ENCODE measurements at regions not wholly inside any gene's neighbourhood (a gene's known extent, or its start where the extent isn't known, plus 50 kb on each side); places are given as distances from the start of the nearest gene placed in this dataset.

DNA sequence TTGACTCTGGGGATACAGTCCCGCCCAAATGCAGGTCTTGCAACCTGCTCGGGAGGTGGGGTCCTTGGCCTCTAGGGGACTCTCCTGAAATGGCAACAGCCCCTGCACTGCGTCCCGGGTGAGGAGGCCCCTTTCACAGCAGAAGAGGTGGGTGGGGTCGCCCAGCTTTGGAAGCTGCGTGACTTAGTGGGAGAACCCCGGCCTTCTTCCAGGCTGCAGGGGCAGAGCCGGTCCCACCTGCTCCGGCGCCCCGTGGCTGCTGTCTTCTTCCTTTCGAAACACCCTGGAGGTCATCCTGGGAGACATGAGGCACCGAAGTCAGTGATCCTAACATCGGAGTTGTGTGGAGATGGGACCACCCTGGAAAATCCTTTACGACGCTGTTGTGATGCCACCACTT is 103.7 kb upstream of the ADRA2C start:
- Mint-ChIP-seq H3K27me3 (peaks cover 43% of the 10 kb centered on the region), H3K27ac (no peak overlapping the region), H3K4me1 (ENCODE audit: low read depth) (no peaks in the 10 kb centered on the region), H3K4me3 (ENCODE audit: low read depth) (no peak overlapping the region), H3K36me3 (ENCODE audit: insufficient read depth) (no peaks in the 10 kb centered on the region), H3K9me3 (ENCODE audit: low read depth) (peaks cover 5% of the 10 kb centered on the region)
- TF ChIP-seq, protein P1, sequence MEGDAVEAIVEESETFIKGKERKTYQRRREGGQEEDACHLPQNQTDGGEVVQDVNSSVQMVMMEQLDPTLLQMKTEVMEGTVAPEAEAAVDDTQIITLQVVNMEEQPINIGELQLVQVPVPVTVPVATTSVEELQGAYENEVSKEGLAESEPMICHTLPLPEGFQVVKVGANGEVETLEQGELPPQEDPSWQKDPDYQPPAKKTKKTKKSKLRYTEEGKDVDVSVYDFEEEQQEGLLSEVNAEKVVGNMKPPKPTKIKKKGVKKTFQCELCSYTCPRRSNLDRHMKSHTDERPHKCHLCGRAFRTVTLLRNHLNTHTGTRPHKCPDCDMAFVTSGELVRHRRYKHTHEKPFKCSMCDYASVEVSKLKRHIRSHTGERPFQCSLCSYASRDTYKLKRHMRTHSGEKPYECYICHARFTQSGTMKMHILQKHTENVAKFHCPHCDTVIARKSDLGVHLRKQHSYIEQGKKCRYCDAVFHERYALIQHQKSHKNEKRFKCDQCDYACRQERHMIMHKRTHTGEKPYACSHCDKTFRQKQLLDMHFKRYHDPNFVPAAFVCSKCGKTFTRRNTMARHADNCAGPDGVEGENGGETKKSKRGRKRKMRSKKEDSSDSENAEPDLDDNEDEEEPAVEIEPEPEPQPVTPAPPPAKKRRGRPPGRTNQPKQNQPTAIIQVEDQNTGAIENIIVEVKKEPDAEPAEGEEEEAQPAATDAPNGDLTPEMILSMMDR (IDR thresholded peaks at IDR 0.05; ENCODE audit: unreplicated experiment), result no peak
- DNase-seq (ENCODE audit: low spot score, unreplicated experiment), result no peak

DNA sequence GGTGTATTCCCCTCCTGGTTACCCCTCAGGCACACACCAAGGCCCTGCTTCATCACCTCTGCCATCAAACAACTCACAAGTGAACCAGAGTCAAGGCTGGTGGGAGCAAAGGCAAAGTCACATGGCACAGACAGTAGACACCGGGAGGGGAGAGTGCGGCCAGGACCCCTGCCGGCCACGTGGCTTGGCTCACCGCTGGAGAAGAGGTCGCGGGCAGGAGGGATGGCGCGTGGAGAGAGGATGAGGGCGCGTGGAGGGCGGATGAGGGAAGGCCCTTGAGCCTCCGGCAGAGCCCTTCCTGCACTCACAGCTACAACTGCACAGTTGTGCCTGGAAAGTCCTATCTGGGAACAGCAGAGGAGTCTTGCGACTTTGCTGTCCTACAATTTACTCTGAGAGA is 104.2 kb upstream of the ADRA2C start:
- Mint-ChIP-seq H3K27me3 (peaks cover 44% of the 10 kb centered on the region), H3K4me3 (ENCODE audit: low read depth) (no peak overlapping the region), H3K27ac (no peak overlapping the region), H3K4me1 (ENCODE audit: low read depth) (no peaks in the 10 kb centered on the region), H3K36me3 (ENCODE audit: insufficient read depth) (no peaks in the 10 kb centered on the region), H3K9me3 (ENCODE audit: low read depth) (no peaks in the 10 kb centered on the region)
- TF ChIP-seq, protein P1 (IDR thresholded peaks at IDR 0.05; ENCODE audit: unreplicated experiment), result no peak
- DNase-seq (ENCODE audit: low spot score, unreplicated experiment), result no peak

- no peaks in the 10 kb centered on the region for H3K9me3 Mint-ChIP-seq (ENCODE audit: low read depth)
- no peak overlapping the region for H3K4me3 Mint-ChIP-seq (ENCODE audit: low read depth)
- no peak for DNase-seq (ENCODE audit: low spot score, unreplicated experiment)
- no peaks in the 10 kb centered on the region for H3K36me3 Mint-ChIP-seq (ENCODE audit: insufficient read depth)
- H3K4me1 Mint-ChIP-seq (ENCODE audit: low read depth), result no peaks in the 10 kb centered on the region
- H3K27me3 Mint-ChIP-seq, result peaks cover 48% of the 10 kb centered on the region
- H3K27ac Mint-ChIP-seq, result no peak overlapping the region
- TF ChIP-seq, protein P1 (IDR thresholded peaks at IDR 0.05; ENCODE audit: unreplicated experiment), result no peak
Observed at GRCh38 chr4:3660928-3661515, 105.2 kb upstream of the ADRA2C start.

DNA sequence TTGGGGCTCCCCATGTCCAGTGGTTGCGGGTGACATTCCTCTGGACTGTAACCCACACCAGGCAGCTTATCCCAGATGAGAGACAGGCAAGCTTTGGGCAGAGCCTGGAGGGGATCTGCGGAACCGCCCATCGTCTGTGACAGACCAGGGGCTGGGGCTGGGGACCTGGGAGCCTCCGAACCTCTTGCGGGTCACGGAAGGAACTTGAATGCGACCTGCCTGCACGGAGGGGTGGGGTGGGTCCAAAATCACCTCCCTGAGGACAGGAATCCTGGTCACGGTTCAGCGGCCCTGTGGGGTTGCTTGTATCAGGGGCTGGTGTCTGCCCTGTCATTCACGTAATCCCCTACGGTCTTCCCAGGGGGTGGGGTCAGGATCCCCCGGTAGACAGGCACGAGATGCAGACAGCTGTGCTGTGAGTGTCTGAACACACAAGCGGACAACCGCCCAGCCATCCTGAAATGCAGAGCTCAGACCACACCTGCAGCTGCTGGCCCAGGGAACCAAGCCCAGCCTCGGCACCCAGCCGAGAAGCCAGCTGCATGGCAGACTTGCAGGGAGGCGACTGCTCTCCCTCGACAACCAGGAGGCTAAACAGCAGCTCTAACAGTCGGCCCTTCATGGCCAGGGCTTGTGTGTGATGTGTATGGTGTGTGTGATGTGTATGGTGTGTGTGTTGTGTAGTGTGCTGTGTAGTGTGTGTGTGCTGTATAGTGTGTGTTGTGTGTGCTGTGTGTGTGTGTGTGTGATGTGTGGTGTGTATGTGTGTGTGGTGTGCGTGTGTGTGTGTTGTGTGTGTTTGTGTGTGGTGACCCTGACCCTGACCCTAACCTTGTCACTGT is 105.9 kb upstream of the ADRA2C start:
- Mint-ChIP-seq H3K4me3 (ENCODE audit: low read depth) (no peak overlapping the region), H3K9me3 (ENCODE audit: low read depth) (no peaks in the 10 kb centered on the region), H3K27me3 (peaks cover 49% of the 10 kb centered on the region), H3K4me1 (ENCODE audit: low read depth) (no peaks in the 10 kb centered on the region), H3K36me3 (ENCODE audit: insufficient read depth) (no peaks in the 10 kb centered on the region), H3K27ac (no peak overlapping the region)
- TF ChIP-seq, protein P1 (IDR thresholded peaks at IDR 0.05; ENCODE audit: unreplicated experiment), result no peak
- no peak for DNase-seq (ENCODE audit: low spot score, unreplicated experiment)

DNA sequence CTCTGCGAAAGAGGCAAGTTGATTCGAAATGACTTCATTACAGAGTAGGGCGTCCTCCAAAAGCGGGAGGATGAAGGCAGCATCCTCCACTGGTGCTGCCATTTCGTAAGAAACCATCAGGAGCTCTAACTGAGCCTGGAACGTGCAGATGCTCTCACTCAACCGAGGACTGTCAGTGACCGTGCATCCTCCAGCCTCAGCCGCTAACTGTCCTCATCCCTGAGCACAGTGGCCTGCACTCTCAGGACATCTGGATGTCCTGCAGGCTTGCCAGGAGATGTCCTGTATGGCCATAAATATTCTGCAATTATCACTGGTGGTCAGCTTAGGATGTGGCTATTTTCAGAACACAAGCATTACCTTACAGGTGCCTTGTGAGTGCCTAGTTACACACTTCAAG is 107.1 kb upstream of the ADRA2C start:
- no peaks in the 10 kb centered on the region for H3K9me3 Mint-ChIP-seq (ENCODE audit: low read depth)
- H3K4me1 Mint-ChIP-seq (ENCODE audit: low read depth), result no peaks in the 10 kb centered on the region
- no peak overlapping the region for H3K4me3 Mint-ChIP-seq (ENCODE audit: low read depth)
- no peaks in the 10 kb centered on the region for H3K36me3 Mint-ChIP-seq (ENCODE audit: insufficient read depth)
- no peak overlapping the region for H3K27ac Mint-ChIP-seq
- H3K27me3 Mint-ChIP-seq, result peaks cover 38% of the 10 kb centered on the region
- DNase-seq (ENCODE audit: low spot score, unreplicated experiment), result no peak
- TF ChIP-seq, protein P1 (IDR thresholded peaks at IDR 0.05; ENCODE audit: unreplicated experiment), result no peak

Data from progenitor cell of endocrine pancreas (in vitro differentiated cells).